Pancreas (tissue), 10 donors: ENCODE measurements at regions not wholly inside any gene's neighbourhood (a gene's known extent, or its start where the extent isn't known, plus 50 kb on each side); places are given as distances from the start of the nearest gene placed in this dataset.

Source experiments
- ATAC-seq, 4 donors: fragments of 200-7000 bp; cut with Tn5 transposase; one replicate each; pipeline versions ENCODE4 v1.8.0 to v1.9.1; 2020; ENCODE audit warnings: mild to moderate bottlenecking in 4 of 4, moderate library complexity in 4 of 4
- DNase-seq, 6 donors: peaks; one replicate each; pipeline ENCODE4 v3.0.0-alpha.2; 2020
- FAIRE-seq: peaks from 2 replicates; lab custom pipeline; 2012; peaks lifted over from hg19 to GRCh38; lab: Jason Lieb, UNC
- H3K27ac ChIP-seq, 4 donors: fragments of 200-600 bp; sonication (generic); 1 replicate in 3 of 4; 2 replicates in 1 of 4; pipeline versions ENCODE4 v1.5.0 to v1.8.0; 2020
- H3K27me3 ChIP-seq, 4 donors: fragments of 200-600 bp; one replicate each; pipeline ENCODE4 v1.8.0; 2021
- H3K36me3 ChIP-seq, 3 donors: fragments of 200-600 bp; sonication (generic) in 1 of 3; one replicate each; pipeline versions ENCODE4 v1.5.0 to v1.8.0; 2020 to 2021
- H3K4me1 ChIP-seq, 3 donors: fragments of 200-600 bp; one replicate each; pipeline ENCODE4 v1.8.0; 2021
- H3K4me3 ChIP-seq, 4 donors: fragments of 200-600 bp; sonication (generic) in 2 of 4; one replicate each; pipeline versions ENCODE4 v1.5.0 to v1.8.0; 2020 to 2021
- H3K9me3 ChIP-seq, 4 donors: fragments of 200-600 bp; one replicate each; pipeline ENCODE4 v1.8.0; 2021
- CTCF ChIP-seq, 4 donors: fragments of 200-600 bp; sonication (generic) in 3 of 4; IDR thresholded peaks; one replicate each; pipeline versions ENCODE4 v1.5.0 to v1.8.0; 2021; ENCODE audit warnings: antibody characterized with exemption in 4 of 4
- WGBS, 2 donors: extraction: QIAGEN DNeasy Blood & Tissue Kit; methylation state at CpG; one replicate each; pipeline ENCODE4 v1.1.7; 2013; 5-methylcytosine and 5-hydroxymethylcytosine counted together
- intact Hi-C, 3 donors: fragments of 100-400 bp; cut with DNase I; formaldehyde crosslinking; loops; one replicate each; pipeline versions ENCODE4 v1.11.1 to v1.14.2; 2022
- donor health status: healthy with polysubstance abuse.
- donor health status: DM: no; HTN: no; CAD: no; lungs with moderate emphysema.
- donor health status: DM: no; HTN: no; CAD: no.
- donor health status: control.
- donor health status: control.
- donor health status: Bipolar disorder and iron deficiency.
- donor health status: DM: yes; HTN: yes; CAD: no.
- donor health status: DM: no; HTN: no; CAD: no.
- donor health status: DM: no; HTN: no; CAD: no.
- donor health status: DM: yes; HTN: yes; CAD: no.

- intact Hi-C loops = no loop called here
- Histone ChIP-seq H3K4me3 (no peak overlapping the region), H3K36me3 (no peaks in the 10 kb centered on the region), H3K27ac (no peak overlapping the region), H3K27me3 (no peaks in the 10 kb centered on the region), H3K9me3 (no peaks in the 10 kb centered on the region), H3K4me1 (no peaks in the 10 kb centered on the region)
- no peak for TF ChIP-seq CTCF (IDR thresholded peaks at IDR 0.05)
- WGBS, 2 donors = 71 to 77% methylated on average over 10 of the region's 10 CpGs
- ATAC-seq (peak in 1 of 4 donors; percentile 46), DNase-seq (no peak), FAIRE-seq (no peak)
Observed at GRCh38 chr5:116814626-116815385, 240.2 kb upstream of the SEMA6A start.

GRCh38 chr5:116813906-116814305 lies 239.3 kb upstream of the SEMA6A start:
- Histone ChIP-seq H3K9me3 (no peaks in the 10 kb centered on the region), H3K36me3 (no peaks in the 10 kb centered on the region), H3K4me3 (no peak overlapping the region), H3K27me3 (no peaks in the 10 kb centered on the region), H3K27ac (no peak overlapping the region), H3K4me1 (no peaks in the 10 kb centered on the region)
- no peak for ATAC-seq
- WGBS, 2 donors = 59 to 78% methylated on average over 2 of the region's 2 CpGs
- intact Hi-C loops = no loop called here
- no peak for DNase-seq
- FAIRE-seq = no peak
- no peak for TF ChIP-seq CTCF (IDR thresholded peaks at IDR 0.05)

- no peaks in the 10 kb centered on the region for H3K27me3 ChIP-seq
- intact Hi-C loops = no loop called here
- 87 to 96% methylated on average over 2 of the region's 2 CpGs for WGBS, 2 donors
- DNase-seq (no peak), FAIRE-seq (no peak), ATAC-seq (no peak)
- H3K36me3 ChIP-seq = no peaks in the 10 kb centered on the region
- H3K9me3 ChIP-seq = no peaks in the 10 kb centered on the region
- no peaks in the 10 kb centered on the region for H3K4me1 ChIP-seq
- no peak for TF ChIP-seq CTCF (IDR thresholded peaks at IDR 0.05)
- no peak overlapping the region for H3K4me3 ChIP-seq
- no peak overlapping the region for H3K27ac ChIP-seq
Observed at GRCh38 chr5:116813356-116813755, 238.7 kb upstream of the SEMA6A start.

GRCh38 chr5:116810951-116811350 lies 236.3 kb upstream of the SEMA6A start:
- no peak overlapping the region for H3K4me3 ChIP-seq
- DNase-seq (no peak), ATAC-seq (no peak), FAIRE-seq (no peak)
- intact Hi-C loops = no loop called here
- no peak for TF ChIP-seq CTCF (IDR thresholded peaks at IDR 0.05)
- H3K27me3 ChIP-seq = no peaks in the 10 kb centered on the region
- 59 to 80% methylated on average over 2 of the region's 2 CpGs for WGBS, 2 donors
- H3K36me3 ChIP-seq = no peaks in the 10 kb centered on the region
- no peaks in the 10 kb centered on the region for H3K9me3 ChIP-seq
- no peak overlapping the region for H3K27ac ChIP-seq
- H3K4me1 ChIP-seq = no peaks in the 10 kb centered on the region

GRCh38 chr5:116806836-116807235 lies 232.2 kb upstream of the SEMA6A start:
- no peak overlapping the region for H3K4me3 ChIP-seq
- no peaks in the 10 kb centered on the region for H3K36me3 ChIP-seq
- no peak for ATAC-seq
- H3K4me1 ChIP-seq = no peaks in the 10 kb centered on the region
- DNase-seq = no peak
- no peaks in the 10 kb centered on the region for H3K9me3 ChIP-seq
- intact Hi-C loops = no loop called here
- H3K27ac ChIP-seq = no peak overlapping the region
- no peaks in the 10 kb centered on the region for H3K27me3 ChIP-seq
- TF ChIP-seq CTCF (IDR thresholded peaks at IDR 0.05) = no peak
- no peak for FAIRE-seq
- WGBS, 2 donors = 48 to 67% methylated on average over 3 of the region's 3 CpGs
